Peyer's patch (tissue), 4 donors: ENCODE measurements at regions not wholly inside any gene's neighbourhood (a gene's known extent, or its start where the extent isn't known, plus 50 kb on each side); places are given as distances from the start of the nearest gene placed in this dataset.

Experiments used
- DNase-seq, 3 donors: peaks; one replicate each; pipeline ENCODE4 v3.0.0-alpha.2; 2017 to 2019
- H3K27ac ChIP-seq, 4 donors: fragments of 200-600 bp; sonication (generic); one replicate each; pipeline ENCODE4 v1.5.1; 2016 to 2019
- H3K27me3 ChIP-seq, 2 donors: fragments of 200-600 bp; sonication (generic); one replicate each; pipeline ENCODE4 v1.5.1; 2019
- H3K36me3 ChIP-seq, 3 donors: fragments of 200-600 bp; sonication (generic); one replicate each; pipeline ENCODE4 v1.5.1; 2016 to 2019
- H3K4me1 ChIP-seq, 4 donors: fragments of 200-600 bp; sonication (generic); one replicate each; pipeline ENCODE4 v1.5.1; 2016 to 2019
- H3K4me3 ChIP-seq, 4 donors: fragments of 200-600 bp; sonication (generic); 1 replicate in 3 of 4; 2 replicates in 1 of 4; pipeline ENCODE4 v1.5.1; 2016 to 2019; ENCODE audit warnings: mild to moderate bottlenecking in 1 of 4
- H3K9me3 ChIP-seq, 4 donors: fragments of 200-600 bp; sonication (generic); one replicate each; pipeline ENCODE4 v1.5.1; 2016 to 2019; ENCODE audit warnings: mild to moderate bottlenecking in 1 of 4
- POLR2A ChIP-seq, 2 donors: fragments of 450-650 bp; IDR thresholded peaks; one replicate each; pipeline ENCODE4 v1.5.1; 2017; ENCODE audit warnings: antibody characterized with exemption in 2 of 2, mild to moderate bottlenecking in 2 of 2, moderate library complexity in 2 of 2
- TF ChIP-seq, protein P1 (sequence below), 6 experiments: fragments of 450-650 bp in 4 of 6; fragments of 200-600 bp in 2 of 6; sonication (generic) in 1 of 6; IDR thresholded peaks; one replicate each; pipeline ENCODE4 v1.5.1; 2017 to 2019; ENCODE audit warnings: antibody characterized with exemption in 6 of 6, mild to moderate bottlenecking in 3 of 6, moderate library complexity in 1 of 6

DNA sequence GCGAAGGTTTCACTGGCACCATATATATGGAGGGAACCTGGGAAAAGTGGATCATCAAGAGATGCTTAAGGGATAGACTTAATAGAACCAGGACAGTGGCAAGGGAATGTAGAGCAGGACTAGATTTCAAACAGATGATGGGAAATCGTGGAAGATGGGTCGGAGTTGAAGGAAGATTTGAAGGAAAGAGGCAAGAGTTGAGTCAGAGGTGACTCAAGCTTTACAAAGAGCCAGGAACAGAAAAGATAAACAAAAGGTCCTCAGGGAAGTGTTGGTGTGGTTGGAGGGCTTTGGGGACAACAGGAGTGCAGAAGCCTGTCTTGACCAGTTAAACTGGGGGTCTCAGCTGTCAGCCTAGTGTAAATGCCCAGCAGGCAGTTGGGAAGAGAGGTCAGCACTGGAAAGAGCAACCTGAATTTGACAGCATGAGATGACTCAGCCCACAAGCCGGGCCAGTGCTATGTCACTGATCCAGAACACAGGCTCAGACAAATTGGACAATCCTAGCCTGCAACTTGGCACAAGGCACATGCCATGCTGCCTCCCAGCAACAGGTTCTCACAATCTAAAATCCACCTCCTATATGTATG, 230.5 kb downstream of the IDS start:
- H3K9me3 ChIP-seq, result no peaks in the 10 kb centered on the region
- H3K4me3 ChIP-seq, result no peak overlapping the region
- no peaks in the 10 kb centered on the region for H3K4me1 ChIP-seq
- no peak for DNase-seq
- no peak overlapping the region for H3K27ac ChIP-seq
- no peaks in the 10 kb centered on the region for H3K27me3 ChIP-seq
- TF ChIP-seq, protein P1, sequence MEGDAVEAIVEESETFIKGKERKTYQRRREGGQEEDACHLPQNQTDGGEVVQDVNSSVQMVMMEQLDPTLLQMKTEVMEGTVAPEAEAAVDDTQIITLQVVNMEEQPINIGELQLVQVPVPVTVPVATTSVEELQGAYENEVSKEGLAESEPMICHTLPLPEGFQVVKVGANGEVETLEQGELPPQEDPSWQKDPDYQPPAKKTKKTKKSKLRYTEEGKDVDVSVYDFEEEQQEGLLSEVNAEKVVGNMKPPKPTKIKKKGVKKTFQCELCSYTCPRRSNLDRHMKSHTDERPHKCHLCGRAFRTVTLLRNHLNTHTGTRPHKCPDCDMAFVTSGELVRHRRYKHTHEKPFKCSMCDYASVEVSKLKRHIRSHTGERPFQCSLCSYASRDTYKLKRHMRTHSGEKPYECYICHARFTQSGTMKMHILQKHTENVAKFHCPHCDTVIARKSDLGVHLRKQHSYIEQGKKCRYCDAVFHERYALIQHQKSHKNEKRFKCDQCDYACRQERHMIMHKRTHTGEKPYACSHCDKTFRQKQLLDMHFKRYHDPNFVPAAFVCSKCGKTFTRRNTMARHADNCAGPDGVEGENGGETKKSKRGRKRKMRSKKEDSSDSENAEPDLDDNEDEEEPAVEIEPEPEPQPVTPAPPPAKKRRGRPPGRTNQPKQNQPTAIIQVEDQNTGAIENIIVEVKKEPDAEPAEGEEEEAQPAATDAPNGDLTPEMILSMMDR (IDR thresholded peaks at IDR 0.05), result no peak
- no peak for TF ChIP-seq POLR2A (IDR thresholded peaks at IDR 0.05)
- H3K36me3 ChIP-seq, result no peaks in the 10 kb centered on the region

DNA sequence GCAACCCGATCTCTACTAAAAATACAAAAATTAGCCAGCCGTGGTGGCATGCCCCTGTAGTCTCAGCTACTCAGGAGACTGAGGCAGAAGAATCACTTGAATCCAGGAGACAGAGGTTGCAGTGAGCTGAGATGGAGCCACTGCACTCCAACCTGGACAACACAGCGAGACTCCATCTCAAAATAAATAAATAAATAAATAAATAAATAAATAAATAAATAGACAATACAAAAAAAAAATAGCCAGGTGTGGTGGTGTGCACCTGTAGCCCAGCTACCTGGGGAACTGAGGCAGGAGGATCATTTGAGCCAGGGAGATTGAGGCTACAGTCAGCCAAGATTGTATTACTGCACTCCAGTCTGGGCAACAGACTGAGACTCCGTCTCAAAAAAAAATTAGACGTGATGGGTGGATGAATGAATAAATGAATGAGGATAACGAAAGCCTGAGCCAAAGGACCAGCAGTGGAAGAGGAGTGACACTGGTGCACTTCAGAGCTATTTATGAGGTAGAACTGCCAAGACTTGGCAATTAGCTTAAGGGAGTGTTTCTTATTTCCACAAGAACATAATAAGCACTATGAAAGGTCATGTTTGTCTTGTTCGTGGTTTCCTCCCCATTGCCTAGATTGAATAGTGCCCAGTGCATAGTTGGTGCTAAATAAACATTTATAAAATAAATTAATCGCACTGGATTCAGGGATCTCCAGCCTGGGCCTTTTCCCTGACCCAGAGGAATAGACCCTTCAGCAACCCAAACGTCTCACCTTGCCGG, 232.2 kb downstream of the IDS start:
- H3K27me3 ChIP-seq, result no peaks in the 10 kb centered on the region
- TF ChIP-seq POLR2A (IDR thresholded peaks at IDR 0.05), result no peak
- TF ChIP-seq, protein P1 (IDR thresholded peaks at IDR 0.05), result no peak
- no peak overlapping the region for H3K27ac ChIP-seq
- no peak overlapping the region for H3K4me3 ChIP-seq
- no peaks in the 10 kb centered on the region for H3K9me3 ChIP-seq
- no peaks in the 10 kb centered on the region for H3K36me3 ChIP-seq
- no peak for DNase-seq
- no peaks in the 10 kb centered on the region for H3K4me1 ChIP-seq

DNA sequence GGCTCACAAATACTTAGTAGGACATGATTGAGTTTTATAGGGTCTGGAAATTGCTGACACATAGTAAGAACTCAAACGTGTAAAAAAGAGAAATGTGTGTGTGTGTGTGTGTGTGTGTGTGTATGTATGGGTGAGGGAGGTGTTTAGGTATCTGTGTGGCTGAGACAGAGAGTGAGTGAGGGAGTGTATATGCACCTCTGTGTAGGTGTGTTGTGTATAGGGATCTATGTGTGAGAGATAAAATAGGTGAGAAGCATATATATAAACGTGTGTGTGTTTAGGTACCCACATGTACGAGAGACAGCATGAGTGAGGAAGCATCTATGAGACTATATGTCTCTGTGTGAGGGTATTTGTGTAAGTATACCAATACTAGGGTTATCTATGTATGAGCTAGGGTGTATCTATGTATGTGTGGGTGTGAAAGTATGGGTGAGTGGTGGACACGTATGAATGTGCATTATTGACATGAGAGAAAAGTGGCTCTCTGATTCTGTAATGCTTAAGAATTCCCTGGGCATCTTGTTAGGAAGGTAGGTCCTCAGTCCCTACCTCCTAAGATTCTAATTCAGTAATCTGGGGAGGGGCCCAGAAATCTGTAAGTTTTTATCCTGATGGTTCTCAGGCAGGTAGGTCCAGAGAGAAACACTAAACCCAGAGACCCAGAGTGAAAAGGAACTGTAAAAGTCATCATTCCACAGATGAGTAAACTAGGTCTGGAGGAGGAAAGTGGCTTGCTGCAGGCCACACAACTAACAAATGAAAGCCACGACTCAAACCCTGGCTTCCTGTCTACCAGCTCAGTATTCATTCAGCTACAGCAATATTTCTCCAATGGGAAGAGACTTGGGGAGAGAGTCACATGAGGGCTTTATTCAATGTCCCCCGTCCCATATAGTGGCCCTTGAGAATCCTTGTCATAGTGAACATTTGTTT, 237.0 kb downstream of the IDS start:
- H3K27me3 ChIP-seq, result no peaks in the 10 kb centered on the region
- no peak for DNase-seq
- H3K4me3 ChIP-seq, result no peak overlapping the region
- no peaks in the 10 kb centered on the region for H3K9me3 ChIP-seq
- H3K36me3 ChIP-seq, result no peaks in the 10 kb centered on the region
- no peak overlapping the region for H3K27ac ChIP-seq
- H3K4me1 ChIP-seq, result no peaks in the 10 kb centered on the region
- no peak for TF ChIP-seq POLR2A (IDR thresholded peaks at IDR 0.05)
- TF ChIP-seq, protein P1 (IDR thresholded peaks at IDR 0.05), result no peak

DNA sequence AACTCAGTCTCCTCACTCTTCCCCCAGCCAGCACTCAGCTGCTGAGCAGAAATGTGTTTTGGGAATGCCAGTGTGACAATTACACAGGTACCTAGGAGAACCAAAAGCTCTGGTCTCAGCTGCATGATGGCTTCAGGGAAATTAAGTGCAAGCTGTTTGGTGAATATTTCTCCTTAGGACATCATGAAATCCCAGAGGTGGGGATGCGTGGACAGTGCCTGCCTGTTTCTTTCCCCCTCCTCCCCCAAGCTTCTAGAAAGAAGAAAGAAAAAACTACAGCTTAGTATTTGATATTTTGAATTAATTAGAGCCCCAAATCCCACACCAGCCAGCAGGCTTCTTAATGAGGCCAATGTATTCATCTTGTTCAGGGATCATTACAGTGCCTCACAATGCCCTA, 243.0 kb downstream of the IDS start:
- Histone ChIP-seq H3K27me3 (no peaks in the 10 kb centered on the region), H3K4me1 (no peaks in the 10 kb centered on the region), H3K4me3 (no peak overlapping the region), H3K27ac (no peak overlapping the region), H3K9me3 (no peaks in the 10 kb centered on the region), H3K36me3 (no peaks in the 10 kb centered on the region)
- DNase-seq, result no peak
- TF ChIP-seq, protein P1 (IDR thresholded peaks at IDR 0.05), result no peak
- TF ChIP-seq POLR2A (IDR thresholded peaks at IDR 0.05), result no peak

DNA sequence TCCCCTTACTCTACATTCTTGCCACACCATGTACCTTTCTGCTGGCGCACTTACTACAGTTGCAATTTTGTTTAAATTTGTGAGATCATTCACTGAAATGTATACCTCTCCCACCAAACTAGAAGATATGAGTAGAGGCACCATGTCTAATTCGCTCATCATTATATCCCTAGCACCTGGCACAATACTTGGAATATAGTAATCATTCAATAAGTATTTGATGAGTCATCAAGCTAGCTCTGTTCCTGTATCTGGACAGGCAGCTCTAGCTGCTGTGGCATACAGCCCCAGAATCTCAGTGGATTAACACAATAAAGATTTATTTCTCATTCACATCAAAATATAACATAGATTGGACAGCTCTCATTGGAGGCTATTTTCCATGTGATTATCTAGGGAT, 245.9 kb downstream of the IDS start:
- H3K27me3 ChIP-seq, result no peaks in the 10 kb centered on the region
- TF ChIP-seq POLR2A (IDR thresholded peaks at IDR 0.05), result no peak
- TF ChIP-seq, protein P1 (IDR thresholded peaks at IDR 0.05), result no peak
- no peaks in the 10 kb centered on the region for H3K36me3 ChIP-seq
- H3K9me3 ChIP-seq, result no peaks in the 10 kb centered on the region
- no peaks in the 10 kb centered on the region for H3K4me1 ChIP-seq
- no peak for DNase-seq
- no peak overlapping the region for H3K27ac ChIP-seq
- H3K4me3 ChIP-seq, result no peak overlapping the region
